Umbilical cord (tissue), 1 donor: ENCODE measurements at regions not wholly inside any gene's neighbourhood (a gene's known extent, or its start where the extent isn't known, plus 50 kb on each side); places are given as distances from the start of the nearest gene placed in this dataset.

Experiments
- DNase-seq: peaks from one replicate; pipeline ENCODE4 v3.0.0-alpha.2; 2015; ENCODE audit warnings: low spot score

DNA sequence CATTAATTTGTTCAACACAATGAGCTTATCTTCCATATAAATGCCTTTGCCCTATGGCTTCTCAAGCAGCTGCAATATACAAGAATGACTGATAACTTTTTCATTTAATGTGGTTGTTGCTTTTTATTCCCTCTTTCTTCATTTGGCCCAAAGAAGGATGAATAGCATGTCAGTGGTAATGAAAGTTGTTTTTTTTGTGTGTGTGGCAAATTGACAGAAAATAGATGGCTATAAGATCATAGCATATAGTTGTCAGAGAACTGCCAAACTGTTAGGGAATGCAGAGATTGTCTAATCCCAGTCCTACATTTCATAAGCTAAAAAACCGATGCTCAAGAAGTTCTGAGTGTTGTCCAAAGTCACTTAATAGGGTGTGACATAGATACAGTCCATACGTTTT, 244.3 kb downstream of the ACTR3 start:
- DNase-seq, result no peak

- DNase-seq, result no peak
Observed at GRCh38 chr2:114139542-114139941, 249.7 kb downstream of the ACTR3 start.

- DNase-seq, result peak; percentile 7
Observed at GRCh38 chr2:114156366-114157056, 266.6 kb downstream of the ACTR3 start.

GRCh38 chr2:114157057-114157385, 267.1 kb downstream of the ACTR3 start:
- DNase-seq, result no peak

GRCh38 chr2:114160263-114160981, 270.5 kb downstream of the ACTR3 start:
- no peak for DNase-seq

DNA sequence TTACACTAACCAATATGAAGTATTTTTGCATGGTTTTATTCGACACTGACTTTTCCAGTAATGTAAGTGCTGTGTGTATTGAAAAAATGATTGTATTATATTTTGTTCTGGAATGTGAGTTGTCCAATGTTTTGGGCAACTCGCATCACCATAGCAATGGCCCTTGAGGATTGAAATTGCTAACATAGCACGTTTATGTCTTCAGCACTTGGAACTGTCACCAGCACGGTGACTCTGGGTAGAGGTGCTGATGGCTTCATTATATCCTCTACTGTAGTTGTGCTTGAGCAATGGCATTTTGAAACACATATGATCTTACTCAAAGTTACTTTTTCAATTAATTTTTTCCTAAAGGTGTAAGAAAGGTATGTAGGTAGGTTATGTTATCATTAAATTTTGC, 271.5 kb downstream of the ACTR3 start:
- no peak for DNase-seq

- no peak for DNase-seq
Observed at GRCh38 chr2:114167799-114168198, 274.6 kb upstream of the DPP10 start.

GRCh38 chr2:114170070-114170469, 272.4 kb upstream of the DPP10 start:
- DNase-seq, result no peak

- no peak for DNase-seq
Observed at GRCh38 chr2:114175507-114175906, 266.9 kb upstream of the DPP10 start.

DNA sequence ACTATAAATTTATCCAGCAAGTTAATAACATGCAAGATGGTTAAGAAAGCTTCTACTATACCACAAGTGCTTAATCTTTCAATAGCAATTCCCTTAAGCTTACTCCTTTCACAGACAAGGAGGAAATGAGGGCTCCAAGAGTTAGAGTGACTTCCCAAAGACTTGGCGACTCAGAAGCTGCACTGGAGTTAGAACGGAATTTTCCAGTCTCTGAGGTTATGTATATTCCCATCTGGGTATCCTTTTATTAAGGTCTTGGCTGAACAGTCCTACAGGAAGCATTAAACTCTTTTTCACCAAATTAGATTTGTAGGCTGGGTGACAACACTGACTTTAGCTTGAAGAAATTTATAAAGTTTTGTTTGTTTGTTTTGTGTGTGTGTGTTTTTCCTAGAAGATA, 256.9 kb upstream of the DPP10 start:
- DNase-seq, result no peak

DNA sequence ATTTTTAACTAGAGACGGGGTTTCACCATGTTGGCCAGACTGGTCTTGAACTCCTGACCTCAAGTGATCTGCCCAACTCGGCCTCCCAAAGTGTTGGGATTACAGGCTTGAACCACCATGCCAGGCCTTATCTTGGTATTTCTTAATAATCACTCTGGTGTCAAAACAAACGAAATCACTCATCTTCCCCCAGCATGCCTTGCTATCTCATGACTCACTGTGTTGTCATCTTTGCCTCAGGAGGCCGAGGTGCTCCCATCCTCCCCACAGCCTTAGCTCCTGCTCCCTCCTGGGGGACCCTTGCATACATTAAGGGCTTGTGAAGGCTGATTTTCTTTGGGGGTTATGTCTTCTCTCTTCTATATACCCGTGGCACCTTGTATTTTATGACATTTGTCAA, 250.1 kb upstream of the DPP10 start:
- DNase-seq, result no peak

GRCh38 chr2:114201781-114202180, 240.7 kb upstream of the DPP10 start:
- no peak for DNase-seq

GRCh38 chr2:114203679-114204078, 238.8 kb upstream of the DPP10 start:
- no peak for DNase-seq

GRCh38 chr2:114213808-114214207, 228.6 kb upstream of the DPP10 start:
- DNase-seq, result no peak

- DNase-seq, result no peak
Observed at GRCh38 chr2:114218383-114218782, 224.1 kb upstream of the DPP10 start.

DNA sequence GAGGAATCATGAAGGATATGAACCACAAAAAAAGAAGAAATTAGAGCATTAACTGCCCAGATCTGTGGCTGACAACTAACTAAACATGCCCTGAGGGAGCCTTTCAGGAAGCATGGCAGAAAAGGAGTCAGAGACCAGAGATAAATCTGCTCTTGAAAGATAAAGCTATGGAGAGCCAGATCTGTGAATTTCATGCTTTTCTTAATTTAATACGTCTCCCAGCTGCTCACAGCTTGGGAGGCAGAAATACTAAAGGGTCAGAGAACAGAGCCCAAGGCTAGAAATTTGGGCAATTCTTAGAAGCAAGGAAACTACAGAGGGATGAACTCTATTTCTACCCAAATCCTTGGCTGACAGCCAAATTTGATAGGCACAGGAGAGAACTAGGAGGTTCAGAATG, 223.0 kb upstream of the DPP10 start:
- no peak for DNase-seq

GRCh38 chr2:114222344-114222743, 220.1 kb upstream of the DPP10 start:
- no peak for DNase-seq

DNA sequence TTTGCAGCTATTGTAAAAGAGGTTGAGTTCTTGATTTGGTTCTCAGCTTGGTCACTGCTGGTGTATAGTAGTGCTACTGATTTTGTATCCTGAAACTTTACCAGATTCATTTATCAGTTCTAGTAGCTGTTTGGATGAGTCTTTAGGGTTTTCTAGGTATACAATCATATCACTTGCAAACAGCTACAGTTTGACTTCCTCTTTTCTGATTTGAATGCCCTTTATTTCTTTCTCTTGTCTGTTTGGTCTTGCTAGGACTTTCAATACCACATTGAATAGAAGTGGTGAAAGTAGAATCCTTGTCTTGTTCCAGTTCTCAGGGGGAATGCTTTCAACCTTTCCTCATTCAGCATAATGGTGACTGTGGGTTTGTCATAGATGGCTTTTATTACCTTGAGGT, 210.5 kb upstream of the DPP10 start:
- no peak for DNase-seq

DNA sequence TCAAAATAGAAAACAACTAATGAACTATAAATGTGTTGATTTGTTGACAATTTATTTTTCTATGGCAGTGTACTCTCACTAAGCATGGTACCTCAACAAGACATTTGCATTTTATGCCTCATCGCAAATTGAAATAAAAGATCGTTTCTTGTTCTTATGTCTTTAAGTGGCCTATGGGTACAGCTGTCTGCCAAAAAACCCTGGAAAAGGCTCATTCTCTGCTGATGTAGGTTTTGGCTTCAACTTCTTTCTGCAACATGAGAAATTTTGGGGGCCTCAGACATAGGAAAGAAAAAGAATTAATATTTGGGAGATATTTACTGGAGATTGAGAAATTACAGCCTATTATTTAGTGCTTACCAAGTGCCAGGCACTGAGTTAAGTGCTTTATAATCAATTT, 205.1 kb upstream of the DPP10 start:
- DNase-seq, result no peak

DNA sequence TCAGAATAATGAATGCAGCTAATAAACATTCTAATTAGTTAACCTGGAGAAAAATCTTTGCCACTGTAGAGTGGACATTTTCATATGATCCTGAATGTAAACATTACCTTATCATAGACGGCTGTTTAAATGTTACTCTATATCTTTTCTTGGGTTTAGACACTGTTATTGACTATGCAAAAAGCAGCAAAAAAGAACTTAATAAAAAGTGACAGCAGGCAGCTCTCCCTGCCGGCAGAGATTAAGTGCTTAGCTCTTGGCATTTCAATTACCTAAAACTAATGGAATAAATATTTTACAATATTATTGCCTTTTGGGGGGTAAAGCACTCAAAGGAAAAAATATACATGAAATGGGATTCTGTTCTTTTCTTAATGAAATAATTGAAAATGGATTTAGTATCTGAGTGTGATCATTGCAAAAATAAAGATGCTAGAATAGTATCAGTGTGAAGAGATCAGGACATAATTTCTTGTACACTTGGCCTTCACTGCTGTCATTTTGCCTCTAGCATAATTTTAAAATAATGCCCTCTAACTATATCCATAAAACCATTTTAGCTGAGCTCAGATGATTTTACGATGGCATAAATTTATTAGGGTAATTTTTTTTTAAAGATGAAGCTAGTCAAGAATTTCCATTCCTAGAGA, 203.4 kb upstream of the DPP10 start:
- DNase-seq, result no peak

DNA sequence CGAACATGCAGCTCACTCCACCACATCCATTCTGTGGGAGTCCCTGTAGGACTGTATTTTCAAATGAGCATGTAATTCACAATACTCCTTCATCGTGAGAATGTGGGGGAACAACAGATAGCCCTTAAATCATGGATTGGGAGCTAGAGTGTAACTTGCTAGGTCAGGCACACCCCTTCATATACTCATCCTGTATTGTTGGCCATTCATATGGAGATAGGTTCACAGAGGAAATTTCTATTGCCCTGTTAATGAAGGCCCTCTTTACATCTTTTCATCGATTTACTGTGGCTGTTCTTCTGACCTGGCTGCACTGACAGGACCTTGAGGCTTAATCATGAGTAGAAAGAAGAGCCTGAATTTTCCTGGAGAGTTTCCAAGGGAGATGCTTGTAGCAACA, 193.8 kb upstream of the DPP10 start:
- no peak for DNase-seq

DNA sequence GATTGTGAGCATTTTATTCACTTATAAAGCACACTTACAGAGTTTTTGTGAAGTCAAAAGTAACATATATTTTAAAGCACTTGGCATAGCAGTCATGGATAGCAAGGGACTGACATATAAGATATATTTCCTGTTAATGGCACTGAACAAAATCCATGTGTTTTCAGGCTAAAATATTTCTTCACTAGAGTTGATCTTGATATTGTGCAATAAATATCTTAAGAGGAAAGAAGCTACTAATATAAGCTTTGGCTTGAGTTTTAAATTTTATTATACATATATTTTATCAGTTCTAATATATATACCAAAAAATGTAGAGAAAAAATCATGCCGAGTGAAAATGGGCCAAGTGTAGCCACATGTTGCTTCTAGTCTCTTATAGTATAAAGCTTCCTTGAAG, 189.7 kb upstream of the DPP10 start:
- DNase-seq, result no peak

- DNase-seq, result no peak
Observed at GRCh38 chr2:114254875-114255274, 187.6 kb upstream of the DPP10 start.
